T-helper 17 cell (primary cell): ENCODE measurements at regions not wholly inside any gene's neighbourhood (a gene's known extent, or its start where the extent isn't known, plus 50 kb on each side); places are given as distances from the start of the nearest gene placed in this dataset.

Source experiments
- ATAC-seq: fragments of 150-1000 bp; cut with Tn5 transposase; 2 replicates; pipeline ENCODE4 v1.10.0; 2021; ENCODE audit warnings: mild to moderate bottlenecking, moderate library complexity
- DNase-seq, 3 donors: peaks; one replicate each; pipeline versions ENCODE4 v3.0.0 to v3.0.0-alpha.2; 2020 to 2021
- H3K9me3 ChIP-seq: one replicate; pipeline ENCODE4 v1.7.0; 2013; ENCODE audit warnings: low read length, mild to moderate bottlenecking; ENCODE audit not compliant: control insufficient read depth, poor library complexity, severe bottlenecking
- H3K27ac Mint-ChIP-seq: one replicate; pipeline ENCODE4 v1.8.0; 2022; ENCODE audit warnings: mild to moderate bottlenecking, moderate library complexity, mixed read lengths
- H3K27me3 Mint-ChIP-seq: one replicate; pipeline ENCODE4 v1.8.0; 2022; ENCODE audit warnings: mixed read lengths
- H3K36me3 Mint-ChIP-seq: one replicate; pipeline ENCODE4 v1.8.0; 2022; ENCODE audit warnings: low read depth, mixed read lengths
- H3K4me1 Mint-ChIP-seq: one replicate; pipeline ENCODE4 v1.8.0; 2022; ENCODE audit warnings: mild to moderate bottlenecking, mixed read lengths
- H3K4me3 Mint-ChIP-seq: one replicate; pipeline ENCODE4 v1.8.0; 2022; ENCODE audit warnings: mild to moderate bottlenecking, moderate library complexity, mixed read lengths

DNA sequence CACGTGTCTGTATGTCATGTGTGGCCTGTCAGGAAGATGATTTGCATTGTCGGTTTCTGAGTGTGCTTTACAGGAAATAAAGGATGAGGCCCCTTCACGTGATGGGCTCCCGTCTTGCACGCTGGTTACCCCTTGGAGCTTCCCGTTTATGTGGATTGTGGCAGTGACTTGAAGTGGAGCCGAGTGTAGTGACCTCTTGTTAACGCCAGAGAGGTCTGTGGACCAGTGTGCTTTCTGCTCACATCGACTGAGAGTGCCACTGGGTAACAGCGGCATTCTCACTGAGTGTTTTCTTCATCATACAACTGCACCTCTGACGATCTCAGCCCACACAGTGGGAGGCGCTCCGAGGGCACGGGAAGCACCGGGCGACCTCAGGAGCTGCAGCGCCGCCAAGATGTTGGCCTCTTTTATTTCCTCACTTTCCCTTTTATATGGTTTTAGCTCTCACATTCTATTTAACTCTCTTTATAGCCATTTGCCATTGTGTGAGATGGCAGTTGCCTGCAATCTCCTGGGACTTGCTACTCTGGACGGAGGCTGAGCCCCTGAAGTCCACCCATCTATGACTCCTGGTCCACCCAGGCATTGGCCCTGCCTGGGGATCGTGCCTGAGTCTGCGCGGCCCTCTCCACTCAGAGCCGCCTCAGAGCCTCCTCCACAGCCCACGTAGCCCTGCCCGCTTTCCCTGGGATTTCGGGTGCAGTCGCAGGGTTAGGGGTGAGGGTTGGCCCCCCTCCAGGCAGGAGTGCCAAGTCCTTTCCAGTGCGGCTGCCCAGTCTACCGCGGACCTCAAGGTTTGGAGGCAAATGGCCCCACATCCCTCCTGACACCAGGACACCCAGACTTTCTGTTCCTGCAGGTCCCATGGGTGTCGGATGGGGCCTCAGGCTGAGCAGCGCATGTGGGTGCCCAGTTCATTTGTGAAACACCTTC lies 238.9 kb downstream of the ERMARD start:
- peak overlapping the region; percentile 86 for H3K27ac Mint-ChIP-seq
- DNase-seq (peak in 1 of 3 donors; percentile 13), ATAC-seq (peak; percentile 80)
- peak overlapping the region; percentile 70 for H3K4me3 Mint-ChIP-seq
- H3K27me3 Mint-ChIP-seq = peaks cover 6% of the 10 kb centered on the region
- H3K4me1 Mint-ChIP-seq = peaks cover 27% of the 10 kb centered on the region
- no peaks in the 10 kb centered on the region for H3K9me3 ChIP-seq
- peaks cover 6% of the 10 kb centered on the region for H3K36me3 Mint-ChIP-seq

DNA sequence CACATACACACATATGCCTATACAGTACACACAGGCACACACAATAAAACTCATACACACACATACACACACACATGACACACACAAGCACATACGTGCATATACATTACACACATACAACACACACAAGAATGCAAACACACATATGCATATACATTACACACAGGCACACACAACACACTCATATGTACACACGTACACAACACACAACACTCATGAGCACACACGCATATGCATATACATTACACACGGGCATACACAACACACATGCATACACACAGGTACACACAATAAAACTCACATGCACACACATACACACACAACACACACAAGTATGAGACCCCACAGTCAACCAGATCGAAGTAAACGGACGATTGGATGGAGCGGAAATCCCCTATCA lies 238.2 kb downstream of the ERMARD start:
- Mint-ChIP-seq H3K4me1 (peaks cover 27% of the 10 kb centered on the region), H3K27me3 (peaks cover 6% of the 10 kb centered on the region), H3K36me3 (peaks cover 6% of the 10 kb centered on the region), H3K27ac (peak overlapping the region; percentile 86), H3K4me3 (peak overlapping the region; percentile 66)
- H3K9me3 ChIP-seq = no peaks in the 10 kb centered on the region
- no peak for DNase-seq
- ATAC-seq = no peak

DNA sequence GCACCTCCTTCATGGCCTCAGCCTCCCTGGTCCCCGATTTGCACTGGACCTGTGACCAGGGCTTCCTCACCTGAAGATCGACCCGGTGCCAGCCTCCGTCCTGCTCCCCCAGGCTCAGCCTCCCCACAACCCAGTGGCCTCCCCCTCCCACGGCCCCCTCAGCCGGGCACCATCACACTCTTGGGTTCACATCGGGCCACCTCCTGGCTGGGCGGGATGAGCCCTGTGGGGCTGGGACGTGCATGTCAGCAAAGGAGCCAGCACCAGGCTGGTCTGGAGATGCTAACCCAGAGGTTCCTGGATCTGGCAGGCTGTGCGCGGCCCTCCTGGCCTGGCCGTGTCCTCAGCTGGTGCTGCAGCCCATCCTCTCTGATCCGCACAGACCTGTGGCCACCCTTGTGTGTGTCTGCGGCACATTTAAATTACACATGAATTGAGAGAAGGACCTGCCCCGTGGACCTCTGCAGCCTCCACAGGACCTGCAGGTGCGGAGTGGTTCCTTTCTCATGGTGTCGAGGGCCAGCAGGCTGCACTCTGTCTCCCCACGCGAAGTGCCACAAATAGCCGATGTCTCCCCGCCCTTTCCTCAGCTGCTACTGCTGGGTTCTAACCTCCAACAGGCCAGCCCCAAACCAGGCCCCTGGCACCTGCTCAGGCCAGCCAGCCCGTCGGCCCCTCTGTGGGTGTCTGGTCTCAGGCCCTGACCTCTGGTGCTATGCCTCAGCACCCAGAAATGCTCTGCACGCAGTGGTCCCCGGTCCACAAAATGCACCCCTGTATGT lies 237.5 kb downstream of the ERMARD start:
- Mint-ChIP-seq H3K4me3 (no peak overlapping the region), H3K27me3 (peaks cover 6% of the 10 kb centered on the region), H3K36me3 (peaks cover 6% of the 10 kb centered on the region), H3K4me1 (peaks cover 27% of the 10 kb centered on the region), H3K27ac (peak overlapping the region; percentile 86)
- ATAC-seq (no peak), DNase-seq (no peak)
- no peaks in the 10 kb centered on the region for H3K9me3 ChIP-seq

DNA sequence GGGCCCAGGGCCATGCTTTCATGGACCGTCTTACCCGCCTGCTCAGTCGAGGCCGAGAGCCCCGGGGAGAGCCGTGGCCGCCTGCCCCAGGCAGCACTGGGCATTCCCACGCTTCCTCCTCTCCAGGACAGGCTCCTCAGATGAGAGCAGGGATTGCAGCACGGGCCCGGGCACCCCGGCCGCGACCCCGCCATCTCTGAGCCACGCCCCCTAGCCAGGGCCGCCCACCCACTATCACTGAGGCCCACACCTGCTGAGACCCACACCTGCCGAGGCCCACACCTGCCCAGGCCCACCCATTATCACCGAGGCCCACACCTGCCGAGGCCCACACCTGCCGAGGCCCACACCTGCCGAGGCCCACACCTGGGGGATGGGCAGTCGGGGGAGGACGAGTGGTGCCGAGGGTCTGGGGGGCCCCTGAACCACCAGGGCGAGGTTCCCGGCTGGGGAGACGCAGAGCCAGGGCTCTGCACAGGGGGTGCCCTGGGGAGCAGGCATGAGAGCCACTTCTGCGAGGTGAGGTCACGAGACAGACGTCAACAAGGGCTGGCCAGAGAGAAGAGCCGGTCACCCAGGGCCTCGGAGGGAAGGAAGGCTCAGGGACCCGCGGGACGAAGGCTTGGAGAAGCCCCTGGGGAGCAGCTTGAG lies 235.6 kb downstream of the ERMARD start:
- H3K9me3 ChIP-seq = no peaks in the 10 kb centered on the region
- DNase-seq (no peak), ATAC-seq (no peak)
- H3K4me3 Mint-ChIP-seq = no peak overlapping the region
- peaks cover 13% of the 10 kb centered on the region for H3K27me3 Mint-ChIP-seq
- H3K4me1 Mint-ChIP-seq = peaks cover 18% of the 10 kb centered on the region
- H3K36me3 Mint-ChIP-seq = peaks cover 6% of the 10 kb centered on the region
- H3K27ac Mint-ChIP-seq = no peak overlapping the region

DNA sequence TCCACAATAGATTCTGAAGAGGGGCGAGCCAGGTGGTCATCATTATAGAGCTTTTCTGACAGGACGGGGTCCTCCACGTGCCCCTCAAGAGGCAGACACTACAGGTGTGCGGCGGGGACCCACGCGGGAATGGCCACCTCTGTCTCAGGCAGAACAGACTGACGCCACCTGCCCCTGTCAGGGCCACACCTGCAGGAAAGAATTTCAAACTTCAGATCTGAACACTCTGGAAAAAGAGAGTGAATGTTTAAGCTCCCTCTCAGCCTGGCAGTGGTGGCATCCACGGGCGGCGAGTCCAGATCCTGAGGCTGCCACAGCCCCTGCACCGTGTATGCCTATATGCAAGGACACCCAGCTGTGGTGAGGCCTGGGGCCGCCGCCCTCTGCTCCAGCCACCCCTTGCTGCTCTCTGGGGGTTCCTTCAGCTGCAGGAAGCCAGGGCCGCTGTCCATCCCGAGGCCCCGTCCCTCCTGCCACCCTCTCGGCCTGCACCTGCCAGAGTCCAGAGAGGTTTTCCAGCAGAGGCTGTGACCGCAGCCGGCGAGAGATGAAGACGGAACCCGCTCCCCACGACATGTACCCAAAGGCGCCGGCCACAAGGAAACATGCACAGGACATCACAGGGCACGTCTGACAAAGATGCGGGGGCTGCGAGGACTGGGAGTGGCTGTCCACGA lies 234.9 kb downstream of the ERMARD start:
- DNase-seq (no peak), ATAC-seq (no peak)
- Mint-ChIP-seq H3K36me3 (peaks cover 6% of the 10 kb centered on the region), H3K4me3 (no peak overlapping the region), H3K27ac (no peak overlapping the region), H3K27me3 (peaks cover 16% of the 10 kb centered on the region), H3K4me1 (peaks cover 14% of the 10 kb centered on the region)
- H3K9me3 ChIP-seq = no peaks in the 10 kb centered on the region

DNA sequence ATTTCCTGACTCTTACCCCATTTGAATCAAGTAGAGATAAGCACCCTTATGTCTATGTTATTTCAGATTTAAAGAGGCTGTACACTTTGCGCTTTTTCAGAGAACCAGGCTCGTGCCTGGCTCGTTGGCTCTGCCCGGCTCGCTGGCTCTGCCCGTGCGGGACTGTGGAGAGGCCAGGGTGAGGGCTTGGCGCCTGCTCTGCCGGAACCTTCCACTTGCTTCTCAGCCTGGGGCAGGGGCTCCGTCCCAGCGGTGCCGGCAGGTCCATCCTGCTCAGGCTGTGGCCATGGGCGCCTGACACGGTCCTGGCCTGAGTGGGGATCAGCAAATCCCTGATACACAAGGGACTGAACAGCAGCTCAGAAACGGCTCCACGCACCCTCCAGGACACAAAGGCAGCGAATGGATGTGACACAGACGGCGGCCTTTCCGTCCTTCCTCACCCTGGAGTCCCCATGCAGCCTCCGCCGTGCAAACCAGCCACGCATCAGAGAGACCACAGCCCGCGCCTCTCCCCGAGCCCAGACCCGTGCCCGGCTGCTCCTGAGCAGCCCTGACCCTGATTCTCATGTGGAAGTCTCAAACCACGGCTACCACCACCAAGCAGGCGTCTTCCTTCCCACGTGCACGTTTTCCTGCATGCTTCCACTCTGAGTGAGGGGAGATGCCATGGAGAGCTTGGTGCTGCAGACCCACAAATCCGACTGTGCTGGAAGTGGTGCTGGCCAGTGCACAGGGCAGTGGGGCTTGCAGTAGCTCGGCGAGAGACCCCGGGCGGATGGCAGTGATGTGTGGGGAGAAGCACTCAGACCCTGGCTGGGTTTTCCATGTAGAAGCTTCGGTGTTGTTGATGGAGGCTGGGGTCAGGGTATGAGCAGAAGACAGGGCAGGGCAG lies 233.9 kb downstream of the ERMARD start:
- no peak overlapping the region for H3K4me3 Mint-ChIP-seq

DNA sequence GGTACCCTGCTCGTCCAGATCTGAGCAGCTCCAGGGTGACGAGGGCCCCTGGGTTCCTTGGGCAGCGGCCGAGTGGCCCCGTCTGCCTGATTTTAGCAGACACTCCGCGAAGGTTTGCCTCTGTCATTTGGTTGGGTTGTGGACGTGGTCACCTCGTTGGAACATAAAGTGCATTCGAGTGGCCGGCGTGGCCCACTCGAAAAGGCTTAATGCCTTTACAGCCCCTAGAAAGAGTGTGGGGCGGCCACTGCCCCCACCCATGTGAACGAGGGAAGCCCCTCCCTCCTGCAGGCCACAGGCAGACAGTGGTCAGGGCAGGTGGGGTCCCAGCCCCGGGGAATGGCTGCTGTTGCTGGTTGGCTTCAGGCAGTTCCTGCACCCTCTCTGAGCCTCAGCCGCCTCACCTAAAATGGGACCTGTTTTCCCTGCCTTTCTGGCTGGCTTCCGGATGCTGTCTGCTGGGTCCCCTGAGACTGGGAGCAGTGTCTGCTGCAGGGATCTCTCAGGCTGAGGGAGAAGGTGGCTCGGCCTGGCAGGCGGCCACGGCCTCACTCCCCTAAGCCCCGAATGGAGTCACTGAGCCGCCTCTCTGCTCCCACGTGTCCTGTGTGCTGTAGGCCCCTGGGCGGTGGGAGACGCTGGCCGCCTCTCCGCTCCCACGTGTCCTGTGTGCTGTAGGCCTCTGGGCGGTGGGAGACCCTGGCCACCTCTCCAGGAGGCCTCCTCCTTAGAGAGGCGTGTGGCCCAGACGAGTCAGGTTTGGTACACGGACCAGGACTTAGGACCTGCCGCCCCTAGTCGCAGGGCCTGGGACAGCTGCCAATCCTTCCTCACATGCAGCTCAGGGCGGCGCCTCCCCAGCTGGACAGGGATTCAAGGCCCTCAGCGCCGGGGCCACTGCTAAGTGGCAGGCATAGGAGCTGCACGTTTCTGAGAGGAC lies 233.0 kb downstream of the ERMARD start:
- DNase-seq (no peak), ATAC-seq (no peak)
- H3K9me3 ChIP-seq = no peaks in the 10 kb centered on the region
- Mint-ChIP-seq H3K27me3 (peaks cover 12% of the 10 kb centered on the region), H3K4me3 (no peak overlapping the region), H3K4me1 (peaks cover 3% of the 10 kb centered on the region), H3K36me3 (peaks cover 3% of the 10 kb centered on the region), H3K27ac (no peak overlapping the region)

More for the DNA sequence above, 233.9 kb downstream of the ERMARD start:
- no peaks in the 10 kb centered on the region for H3K9me3 ChIP-seq
- DNase-seq (no peak), ATAC-seq (no peak)
- peaks cover 12% of the 10 kb centered on the region for H3K4me1 Mint-ChIP-seq
- H3K27ac Mint-ChIP-seq = no peak overlapping the region
- peaks cover 6% of the 10 kb centered on the region for H3K36me3 Mint-ChIP-seq
- peaks cover 16% of the 10 kb centered on the region for H3K27me3 Mint-ChIP-seq

DNA sequence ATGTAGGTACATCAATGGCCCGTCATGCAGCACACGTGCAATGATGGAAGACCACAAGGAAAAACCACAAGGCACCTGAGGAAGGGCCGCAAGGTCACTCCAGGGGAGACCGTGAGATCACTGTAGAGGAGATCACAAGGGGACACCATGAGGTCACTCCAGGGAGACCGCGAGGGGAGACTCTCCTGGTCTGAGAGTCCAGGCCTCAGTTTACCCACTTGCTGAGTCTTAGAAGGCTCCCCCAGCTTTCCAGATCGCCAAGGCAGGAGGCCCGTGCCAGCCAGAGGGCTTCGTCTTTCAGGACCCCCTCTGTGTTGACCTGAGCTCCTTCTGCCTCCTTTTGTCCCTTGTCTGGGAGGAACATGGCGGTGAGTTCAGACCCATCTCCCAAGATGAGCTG lies 232.2 kb downstream of the ERMARD start:
- no peak overlapping the region for H3K4me3 Mint-ChIP-seq
- no peak for ATAC-seq
- H3K27ac Mint-ChIP-seq = no peak overlapping the region
- no peaks in the 10 kb centered on the region for H3K36me3 Mint-ChIP-seq
- no peak for DNase-seq
- no peaks in the 10 kb centered on the region for H3K4me1 Mint-ChIP-seq
- peaks cover 10% of the 10 kb centered on the region for H3K27me3 Mint-ChIP-seq
- H3K9me3 ChIP-seq = no peaks in the 10 kb centered on the region

DNA sequence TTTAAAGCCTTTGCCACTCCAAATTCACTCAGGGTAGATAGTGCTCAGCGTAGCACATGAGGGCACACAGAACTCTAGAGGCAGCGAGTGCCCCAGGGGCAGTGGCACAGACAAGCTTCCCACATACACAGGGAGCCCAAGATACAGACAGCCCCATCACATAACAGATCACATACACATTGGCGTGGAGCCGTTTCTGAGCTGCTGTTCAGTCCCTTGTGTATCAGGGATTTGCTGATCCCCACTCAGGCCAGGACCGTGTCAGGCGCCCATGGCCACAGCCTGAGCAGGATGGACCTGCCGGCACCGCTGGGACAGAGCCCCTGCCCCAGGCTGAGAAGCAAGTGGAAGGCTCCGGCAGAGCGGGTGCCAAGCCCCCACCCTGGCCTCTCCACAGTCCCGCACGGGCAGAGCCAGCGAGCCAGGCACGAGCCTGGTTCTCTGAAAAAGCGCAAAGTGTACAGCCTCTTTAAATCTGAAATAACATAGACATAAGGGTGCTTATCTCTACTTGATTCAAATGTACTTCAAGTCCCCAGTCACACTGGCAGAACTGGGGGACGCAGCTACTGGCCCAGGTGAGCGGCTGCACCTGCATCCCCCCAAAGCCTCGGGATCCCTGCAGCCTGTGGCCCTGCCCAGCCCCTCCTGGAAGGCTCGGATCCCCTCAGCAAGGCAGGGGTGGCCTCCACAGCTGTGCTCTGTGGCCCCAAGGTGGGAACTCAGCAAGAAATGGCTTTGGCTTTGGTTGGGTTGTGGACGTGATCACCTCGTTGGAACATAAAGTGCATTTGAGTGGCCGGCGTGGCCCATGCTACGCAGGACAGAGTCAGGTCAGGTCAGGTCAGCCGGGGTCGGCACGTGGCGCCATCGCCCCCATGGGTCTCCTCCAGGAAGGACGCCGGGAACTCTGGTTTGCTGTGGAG lies 231.3 kb downstream of the ERMARD start:
- no peak overlapping the region for H3K4me3 Mint-ChIP-seq
- DNase-seq (no peak), ATAC-seq (no peak)
- H3K36me3 Mint-ChIP-seq = no peaks in the 10 kb centered on the region
- H3K9me3 ChIP-seq = no peaks in the 10 kb centered on the region
- peaks cover 12% of the 10 kb centered on the region for H3K27me3 Mint-ChIP-seq
- no peak overlapping the region for H3K27ac Mint-ChIP-seq
- H3K4me1 Mint-ChIP-seq = no peaks in the 10 kb centered on the region

DNA sequence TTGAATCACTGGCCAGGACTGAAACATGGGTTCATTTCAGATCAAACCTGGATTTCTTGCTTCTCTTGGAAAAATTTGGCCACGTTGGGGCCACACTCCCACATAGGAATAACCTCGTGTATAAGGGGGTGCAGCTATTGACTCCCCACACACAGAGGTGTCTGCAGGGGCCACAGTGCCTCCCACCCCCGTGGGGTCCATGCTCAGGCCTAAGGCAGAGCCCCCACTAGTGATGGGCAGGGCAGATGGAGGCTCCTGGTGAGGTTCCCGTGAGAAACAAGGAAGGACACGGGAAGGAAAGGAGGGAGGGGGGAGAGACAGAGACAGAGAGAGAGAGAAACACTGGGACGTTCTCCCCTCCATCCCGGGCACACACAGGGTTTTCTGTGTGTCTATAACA lies 230.5 kb downstream of the ERMARD start:
- H3K36me3 Mint-ChIP-seq = peaks cover 2% of the 10 kb centered on the region
- no peak for ATAC-seq
- no peaks in the 10 kb centered on the region for H3K4me1 Mint-ChIP-seq

More for the DNA sequence above, 230.5 kb downstream of the ERMARD start:
- Mint-ChIP-seq H3K4me3 (no peak overlapping the region), H3K27ac (no peak overlapping the region), H3K27me3 (peaks cover 20% of the 10 kb centered on the region)
- DNase-seq = no peak
- H3K9me3 ChIP-seq = no peaks in the 10 kb centered on the region
